PC-3 (cell line): ENCODE measurements at regions not wholly inside any gene's neighbourhood (a gene's known extent, or its start where the extent isn't known, plus 50 kb on each side); places are given as distances from the start of the nearest gene placed in this dataset.

ENCODE experiments used
- CTCF ChIP-seq: fragments of 300-600 bp; sonication (generic); conservative IDR thresholded peaks from 2 replicates; pipeline ENCODE4 v1.5.1; 2017; ENCODE audit warnings: antibody characterized with exemption, low read depth, mild to moderate bottlenecking, low read length
- EZH2 ChIP-seq: fragments of 300-600 bp; sonication (generic); IDR thresholded peaks from one replicate; pipeline ENCODE4 v1.6.1; 2017; ENCODE audit warnings: antibody characterized with exemption, mild to moderate bottlenecking, low read length; ENCODE audit not compliant: unreplicated experiment
- EZH2phosphoT487 ChIP-seq: fragments of 300-600 bp; sonication (generic); IDR thresholded peaks from 2 replicates; pipeline ENCODE4 v1.6.1; 2018; ENCODE audit warnings: mild to moderate bottlenecking, antibody characterized with exemption, low read length, borderline replicate concordance

- TF ChIP-seq CTCF: peak; percentile 36
- TF ChIP-seq EZH2: no peak
- no peak for TF ChIP-seq EZH2phosphoT487
Measured at GRCh38 chr15:62482785-62483429, 317.8 kb upstream of the C2CD4B start.
